HG03460 (cell line): ENCODE measurements at regions not wholly inside any gene's neighbourhood (a gene's known extent, or its start where the extent isn't known, plus 50 kb on each side); places are given as distances from the start of the nearest gene placed in this dataset.
"Not testable (repeated sequence)": the region's sequence is repeated elsewhere in the genome, so short reads cannot be mapped to it uniquely, and the experiment has no call there.

Source experiments
- ATAC-seq: cut with Tn5 transposase; IDR thresholded peaks from one replicate; pipeline ENCODE4 v1.9.1; 2021; ENCODE audit not compliant: unreplicated experiment

DNA sequence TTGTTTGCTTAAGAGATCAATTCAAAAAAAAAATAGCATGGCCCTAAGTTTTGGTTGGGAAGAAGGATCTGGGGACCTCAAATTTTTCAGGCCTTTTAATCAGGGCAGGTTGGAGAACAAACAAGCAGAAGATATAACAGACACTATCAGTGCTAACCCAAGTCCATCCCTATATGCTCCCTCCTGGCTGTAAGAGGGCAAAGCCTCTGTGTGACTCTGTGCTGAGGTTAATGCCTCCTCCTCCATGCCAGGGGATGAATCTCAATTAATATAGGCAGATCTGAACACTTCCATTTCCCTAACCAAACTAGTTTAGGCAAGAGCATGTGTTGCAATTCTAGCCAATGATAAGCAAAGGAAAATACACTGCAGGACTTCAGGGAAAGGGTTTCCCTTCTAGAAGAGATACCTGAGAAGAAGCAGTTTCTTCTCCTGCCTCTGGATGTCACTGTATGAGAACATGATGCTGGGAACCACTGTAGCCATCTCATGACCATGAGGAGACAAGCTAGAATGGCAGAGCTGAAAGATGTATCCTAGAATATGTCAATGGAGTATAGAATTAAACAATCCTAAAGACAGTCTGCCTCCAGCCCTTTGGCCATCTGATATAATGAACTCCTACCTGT is 76.0 kb downstream of the CHD9NB start:
- ATAC-seq, result peak; percentile 73

GRCh38 chr16:52967744-52968143 is 85.0 kb downstream of the CHD9NB start:
- no peak for ATAC-seq

- no peak for ATAC-seq
Measured at GRCh38 chr16:52964290-52964689, 88.4 kb downstream of the CHD9NB start.

DNA sequence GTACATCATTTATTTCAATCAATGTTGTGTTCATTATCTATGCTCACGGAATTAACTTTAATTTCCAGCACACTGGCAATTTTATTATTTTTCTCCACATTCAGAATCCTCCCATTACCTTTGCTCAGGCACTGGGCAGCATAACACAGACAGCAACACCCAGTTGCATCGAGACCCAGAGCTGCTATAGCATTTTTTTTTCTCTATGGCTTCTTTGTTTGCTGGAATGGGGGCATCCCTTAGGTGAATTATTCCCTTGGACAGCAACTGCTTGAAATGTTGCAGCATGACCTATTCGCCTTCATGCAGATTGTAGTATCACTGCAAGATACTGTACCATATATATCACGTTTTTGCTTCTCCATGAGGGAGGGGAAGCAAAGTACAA is 88.8 kb downstream of the CHD9NB start:
- ATAC-seq, result no peak

GRCh38 chr16:52963212-52963854 is 89.4 kb downstream of the CHD9NB start:
- ATAC-seq, result no peak

GRCh38 chr16:52958951-52959350 is 93.7 kb downstream of the CHD9NB start:
- no peak for ATAC-seq

GRCh38 chr16:52957199-52957598 is 95.5 kb downstream of the CHD9NB start:
- ATAC-seq, result no peak

DNA sequence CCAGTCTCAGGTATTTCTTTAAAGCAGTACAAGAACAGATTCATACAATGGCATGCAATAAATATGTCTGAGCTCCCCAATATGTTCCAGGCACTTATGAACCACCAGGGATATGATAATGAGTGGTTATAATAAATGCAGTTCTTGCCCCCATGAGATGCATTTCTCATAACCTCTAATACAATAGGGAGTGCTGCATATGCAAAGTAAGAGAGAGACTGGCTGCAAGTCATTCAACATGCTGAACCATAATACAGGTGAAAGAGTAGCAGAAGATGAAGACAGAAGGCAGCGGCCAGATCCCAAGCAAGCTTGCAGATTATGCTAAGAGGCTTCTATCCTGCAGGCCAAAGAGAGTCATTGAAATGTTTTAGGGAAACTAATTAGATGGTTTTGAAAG is 96.7 kb downstream of the CHD9NB start:
- ATAC-seq, result no peak

DNA sequence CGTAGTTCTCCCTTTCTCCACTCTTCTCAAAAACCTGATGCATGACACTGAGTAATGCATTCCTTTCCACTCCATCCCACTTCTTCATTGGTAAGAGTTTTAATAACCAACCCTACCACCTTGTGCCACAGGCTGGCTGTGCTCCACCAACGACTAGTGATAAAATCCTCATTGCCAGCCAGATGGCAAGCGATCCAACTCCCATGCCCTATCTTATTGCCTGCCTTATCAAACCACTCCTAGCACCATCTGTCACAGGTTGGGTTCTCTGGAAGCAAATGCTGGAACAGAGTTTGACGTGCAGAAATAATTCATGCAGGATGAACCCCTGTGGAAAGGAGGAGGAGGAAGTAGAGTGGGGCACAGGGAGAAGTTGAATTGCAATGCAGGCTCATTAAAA is 99.5 kb downstream of the CHD9NB start:
- no peak for ATAC-seq

- ATAC-seq, result no peak
Measured at GRCh38 chr16:52948946-52949345, 103.8 kb downstream of the CHD9NB start.

GRCh38 chr16:52932321-52932720 is 120.4 kb downstream of the CHD9NB start:
- no peak for ATAC-seq

DNA sequence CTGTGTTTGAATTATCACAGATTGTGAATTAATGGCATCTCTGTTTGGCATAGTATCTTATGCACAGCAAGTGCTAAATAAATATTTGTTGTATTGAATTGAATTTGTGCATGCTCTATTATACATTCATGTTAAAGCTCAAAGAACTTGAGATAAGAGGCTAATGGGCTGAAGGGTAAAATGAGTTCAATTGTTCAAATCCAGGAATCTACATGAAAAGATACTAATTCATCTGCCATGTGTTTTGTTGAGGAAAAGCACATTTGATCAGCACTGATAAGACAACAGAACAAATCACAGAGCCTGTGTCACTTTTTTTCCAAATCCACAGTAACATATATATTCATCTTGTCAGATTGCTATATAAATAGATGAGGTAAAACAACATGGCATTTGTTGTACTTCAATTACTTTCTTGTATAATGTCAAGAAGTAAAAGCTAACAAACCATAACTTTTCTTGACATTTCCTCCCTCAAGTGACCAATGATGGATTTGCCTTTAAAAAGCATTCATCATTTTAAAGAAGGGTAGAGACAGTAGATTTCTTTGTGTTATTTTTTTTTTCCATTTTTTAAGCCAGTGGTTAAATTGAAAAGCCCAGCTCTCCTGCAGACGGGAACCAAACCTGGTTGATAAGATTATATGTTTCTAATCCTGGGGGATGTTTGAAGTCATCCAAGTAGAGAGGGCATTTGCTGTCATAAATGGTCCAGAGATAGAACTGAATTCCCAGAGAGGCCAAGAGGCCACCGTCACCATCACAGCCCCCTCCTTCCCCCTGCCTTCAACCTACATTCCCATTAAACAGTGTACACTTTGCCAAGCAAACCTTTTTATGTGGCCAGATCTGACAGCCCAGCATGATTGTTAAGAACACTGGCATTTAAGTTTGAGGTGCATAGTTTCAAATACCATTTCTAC is 123.0 kb downstream of the CHD9NB start:
- no peak for ATAC-seq

GRCh38 chr16:52928955-52929354 is 123.7 kb downstream of the CHD9NB start:
- no peak for ATAC-seq

GRCh38 chr16:52925143-52925542 is 127.6 kb downstream of the CHD9NB start:
- ATAC-seq, result no peak

- ATAC-seq, result no peak
Measured at GRCh38 chr16:52924162-52924561, 128.5 kb downstream of the CHD9NB start.

DNA sequence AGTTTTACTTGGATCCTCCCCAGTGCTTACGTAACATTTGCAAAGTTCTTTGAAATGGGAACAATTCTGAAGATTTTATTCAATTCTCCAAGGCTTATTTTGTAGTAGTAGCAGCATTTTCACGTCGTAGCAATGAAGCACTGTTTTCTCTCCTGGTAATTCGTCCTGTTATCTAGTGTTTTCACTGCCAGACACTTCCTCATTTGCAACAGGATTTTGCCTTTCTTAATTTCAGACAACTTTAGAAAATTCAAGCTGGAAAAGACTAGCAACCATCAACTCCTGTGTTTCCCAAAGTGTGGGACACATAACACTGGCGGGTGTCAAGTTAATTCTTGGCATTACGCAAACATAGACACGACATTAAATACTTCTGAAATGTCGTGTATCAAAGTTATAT is 131.6 kb downstream of the CHD9NB start:
- no peak for ATAC-seq

- ATAC-seq, result no peak
Measured at GRCh38 chr16:52920331-52920730, 132.4 kb downstream of the CHD9NB start.

DNA sequence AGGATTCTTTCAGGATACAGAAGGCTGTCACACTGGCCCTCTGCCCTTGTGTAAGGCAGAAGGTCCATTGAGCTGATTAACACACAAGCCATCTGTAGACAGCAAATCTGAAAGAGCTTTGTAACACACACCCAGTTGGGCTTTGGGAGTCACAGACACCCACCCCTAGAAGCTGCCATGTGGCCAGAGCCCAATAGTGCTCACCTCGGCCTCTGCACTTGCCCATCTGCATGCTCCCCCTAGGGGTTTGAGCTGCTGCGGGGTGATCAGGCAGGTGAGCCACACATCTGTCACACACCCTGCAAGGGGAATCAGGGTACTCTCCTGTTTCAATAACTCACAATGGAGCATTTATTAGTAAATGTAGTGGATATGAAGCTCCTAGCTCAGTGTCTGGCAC is 138.3 kb downstream of the CHD9NB start:
- ATAC-seq, result no peak

DNA sequence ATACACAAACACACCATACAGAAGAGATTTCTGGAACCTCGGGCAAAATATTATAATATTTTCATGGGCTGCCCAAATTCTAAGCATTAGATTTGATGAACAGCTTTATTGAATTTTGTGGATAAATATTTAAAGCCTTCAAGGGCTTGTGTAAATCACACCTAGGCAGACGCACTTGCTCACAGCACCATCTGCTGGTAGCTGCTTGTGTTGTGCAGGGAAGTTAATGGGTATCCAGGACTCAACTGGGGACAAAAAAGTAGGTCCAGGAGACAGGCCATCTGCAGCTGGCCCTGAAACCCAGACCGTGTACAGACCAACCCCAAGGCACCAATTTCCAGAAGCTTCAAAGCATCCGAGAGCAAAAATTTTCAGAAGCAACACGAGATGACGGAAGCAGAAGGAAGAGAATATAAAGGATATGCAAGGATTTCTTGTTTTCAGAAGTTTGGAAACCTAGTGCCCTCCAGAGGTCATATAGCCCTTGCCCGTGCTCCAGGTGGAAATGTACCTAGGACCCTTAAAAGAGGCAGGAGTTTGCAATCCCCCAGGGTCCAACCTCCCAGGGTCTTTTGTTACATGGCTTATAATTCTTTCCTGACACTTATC is 140.0 kb downstream of the CHD9NB start:
- ATAC-seq, result peak; percentile 50

DNA sequence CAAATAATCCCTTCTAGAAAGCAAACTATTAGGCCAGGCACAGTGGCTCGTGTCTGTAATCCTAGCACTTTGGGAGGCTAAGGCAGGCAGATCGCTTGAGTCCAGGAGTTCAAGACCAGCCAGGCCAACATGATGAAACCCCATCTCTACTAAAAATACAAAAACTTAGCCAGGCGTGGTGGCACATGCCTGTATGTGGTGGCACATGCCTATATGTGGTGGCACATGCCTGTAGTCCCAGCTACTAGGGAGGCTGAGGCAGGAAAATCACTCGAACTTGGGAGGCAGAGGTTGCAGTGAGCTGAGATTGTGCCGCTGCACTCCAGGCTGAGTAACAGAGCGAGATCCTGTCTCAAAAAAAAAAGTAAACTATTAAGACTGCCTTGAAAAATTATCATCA is 144.6 kb downstream of the CHD9NB start:
- ATAC-seq, result not testable (repeated sequence)

DNA sequence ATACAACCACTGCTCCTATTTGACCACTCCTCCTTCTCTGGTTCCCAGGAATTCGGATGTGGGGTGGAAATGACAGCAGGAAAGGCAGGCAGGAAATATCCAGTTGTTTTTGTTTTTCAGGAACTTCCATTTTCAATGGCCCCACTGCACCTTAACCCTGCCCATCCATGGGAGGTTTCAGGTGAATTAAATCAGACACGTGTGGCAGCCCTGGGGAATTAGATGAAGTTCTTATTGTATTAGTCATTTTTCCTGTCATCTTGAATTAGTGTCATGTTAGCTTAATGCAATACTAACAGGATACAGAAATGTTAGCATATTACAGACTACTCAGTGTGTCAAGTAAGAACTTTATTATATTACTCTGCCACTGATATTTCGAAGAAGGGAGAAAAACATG is 146.4 kb downstream of the CHD9NB start:
- no peak for ATAC-seq
